GM12878 (cell line): ENCODE measurements at regions not wholly inside any gene's neighbourhood (a gene's known extent, or its start where the extent isn't known, plus 50 kb on each side); places are given as distances from the start of the nearest gene placed in this dataset.

ENCODE experiments used
- CHD1 ChIP-seq: IDR thresholded peaks from 2 replicates; pipeline ENCODE4 v1.6.1; 2012; ENCODE audit warnings: low read depth, low read length, improper control_type of control experiment
- CREB1 ChIP-seq: IDR thresholded peaks from 2 replicates; pipeline ENCODE4 v1.6.1; 2012; ENCODE audit warnings: low read depth, mild to moderate bottlenecking, inconsistent platforms
- EGR1 ChIP-seq, 2 experiments: IDR thresholded peaks; 1 replicate in 1 of 2; 2 replicates in 1 of 2; pipeline ENCODE4 v1.6.1; 2011 to 2012; ENCODE audit warnings: low read depth in 2 of 2, low read length in 2 of 2, borderline replicate concordance in 1 of 2, mild to moderate bottlenecking in 1 of 2, moderate library complexity in 1 of 2
- EP300 ChIP-seq, 2 experiments: fragments of 150-350 bp in 1 of 2; IDR thresholded peaks; 2 replicates each; pipeline ENCODE4 v1.6.1; 2011 to 2012; ENCODE audit warnings: low read depth in 2 of 2, low read length in 2 of 2, borderline replicate concordance in 1 of 2, improper control_type of control experiment in 1 of 2, inconsistent platforms in 1 of 2; ENCODE audit not compliant: control insufficient read depth in 1 of 2
- IKZF2 ChIP-seq, 2 experiments: fragments of 450-650 bp; IDR thresholded peaks; 2 replicates each; pipeline ENCODE4 v1.6.1; 2017; ENCODE audit warnings: mild to moderate bottlenecking in 2 of 2, moderate library complexity in 2 of 2
- MYC ChIP-seq: IDR thresholded peaks from 2 replicates; pipeline ENCODE4 v1.6.1; 2011; ENCODE audit warnings: mild to moderate bottlenecking, low read length, moderate library complexity, inconsistent platforms; ENCODE audit not compliant: insufficient read depth, insufficient replicate concordance, insufficient read length, severe bottlenecking
- TCF12 ChIP-seq: IDR thresholded peaks from 2 replicates; pipeline ENCODE4 v1.6.1; 2011; ENCODE audit warnings: low read depth, mild to moderate bottlenecking, low read length
- TF ChIP-seq, protein P1 (sequence below), 3 experiments: IDR thresholded peaks in 2 of 3; conservative IDR thresholded peaks in 1 of 3; 2 replicates each; pipeline ENCODE4 v1.5.1; 2011; ENCODE audit warnings: low read depth in 3 of 3, low read length in 3 of 3, mild to moderate bottlenecking in 3 of 3, control low read depth in 2 of 3, moderate library complexity in 2 of 3, inconsistent platforms in 1 of 3, mixed read lengths in 1 of 3; ENCODE audit not compliant: control insufficient read depth in 2 of 3, insufficient read depth in 1 of 3; ENCODE audit errors: extremely low read depth in 1 of 3
- TF ChIP-seq, protein P2 (sequence below): IDR thresholded peaks from 2 replicates; pipeline ENCODE4 v1.6.1; 2012; ENCODE audit warnings: low read depth, low read length, improper control_type of control experiment

DNA sequence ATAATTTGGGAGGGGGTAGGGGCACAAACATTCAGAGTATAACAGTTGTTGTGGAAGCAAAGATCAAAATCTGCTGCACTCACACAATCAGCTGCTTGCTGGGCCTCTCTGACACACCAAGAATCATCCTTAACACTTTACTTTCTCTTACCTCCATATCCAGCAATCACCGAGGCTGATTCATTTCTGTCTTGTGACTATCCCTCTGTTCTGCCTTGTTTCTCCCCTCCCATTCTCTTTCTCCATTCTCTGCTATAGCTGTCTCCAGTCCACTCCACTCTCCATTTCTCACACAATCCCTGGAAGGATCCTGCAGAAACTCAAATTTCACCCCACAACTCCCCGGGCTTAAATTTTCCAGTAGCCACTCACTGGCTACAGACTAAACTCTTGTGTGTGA, 91.8 kb upstream of the NGF start:
- TF ChIP-seq, protein P1, sequence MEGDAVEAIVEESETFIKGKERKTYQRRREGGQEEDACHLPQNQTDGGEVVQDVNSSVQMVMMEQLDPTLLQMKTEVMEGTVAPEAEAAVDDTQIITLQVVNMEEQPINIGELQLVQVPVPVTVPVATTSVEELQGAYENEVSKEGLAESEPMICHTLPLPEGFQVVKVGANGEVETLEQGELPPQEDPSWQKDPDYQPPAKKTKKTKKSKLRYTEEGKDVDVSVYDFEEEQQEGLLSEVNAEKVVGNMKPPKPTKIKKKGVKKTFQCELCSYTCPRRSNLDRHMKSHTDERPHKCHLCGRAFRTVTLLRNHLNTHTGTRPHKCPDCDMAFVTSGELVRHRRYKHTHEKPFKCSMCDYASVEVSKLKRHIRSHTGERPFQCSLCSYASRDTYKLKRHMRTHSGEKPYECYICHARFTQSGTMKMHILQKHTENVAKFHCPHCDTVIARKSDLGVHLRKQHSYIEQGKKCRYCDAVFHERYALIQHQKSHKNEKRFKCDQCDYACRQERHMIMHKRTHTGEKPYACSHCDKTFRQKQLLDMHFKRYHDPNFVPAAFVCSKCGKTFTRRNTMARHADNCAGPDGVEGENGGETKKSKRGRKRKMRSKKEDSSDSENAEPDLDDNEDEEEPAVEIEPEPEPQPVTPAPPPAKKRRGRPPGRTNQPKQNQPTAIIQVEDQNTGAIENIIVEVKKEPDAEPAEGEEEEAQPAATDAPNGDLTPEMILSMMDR (IDR thresholded peaks at IDR 0.05 in 2 of 3, conservative IDR thresholded peaks at IDR 0.05 in 1 of 3; ENCODE audit: control insufficient read depth in 2 of 3, extremely low read depth in 1 of 3, insufficient read depth in 1 of 3, low read depth in 3 of 3, low read length in 3 of 3), result no peak
- TF ChIP-seq MYC (no peak), IKZF2 (IDR thresholded peaks at IDR 0.05) (no peak), CREB1 (no peak), CHD1 (no peak), EP300 (IDR thresholded peaks at IDR 0.05; ENCODE audit: borderline replicate concordance in 1 of 2, control insufficient read depth in 1 of 2, low read depth in 2 of 2, low read length in 2 of 2) (no peak), EGR1 (IDR thresholded peaks at IDR 0.05; ENCODE audit: borderline replicate concordance in 1 of 2, low read depth in 2 of 2, low read length in 2 of 2) (no peak), TCF12 (no peak)
- TF ChIP-seq, protein P2, sequence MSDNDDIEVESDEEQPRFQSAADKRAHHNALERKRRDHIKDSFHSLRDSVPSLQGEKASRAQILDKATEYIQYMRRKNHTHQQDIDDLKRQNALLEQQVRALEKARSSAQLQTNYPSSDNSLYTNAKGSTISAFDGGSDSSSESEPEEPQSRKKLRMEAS, result no peak
